Endothelial cell of umbilical vein (primary cell): ENCODE measurements at regions not wholly inside any gene's neighbourhood (a gene's known extent, or its start where the extent isn't known, plus 50 kb on each side); places are given as distances from the start of the nearest gene placed in this dataset.

ENCODE experiments used
- BruUV-seq: library from RNA; stranded (reverse); fragments of 400-500 nt; replicated peaks from 2 replicates; lab custom pipeline; 2021; lab: Mats Ljungman, UMichigan
- CTCF ChIA-PET: fragments of 300-600, 350-600 bp; sonication (Branson Sonifier 250); formaldehyde crosslinking; loops from one replicate; lab custom pipeline; 2021; ENCODE audit warnings: antibody characterized with exemption, inconsistent platforms; lab: Charles Lee
- POLR2A ChIA-PET: fragments of 300-600, 350-600 bp; sonication (Branson Sonifier 250); formaldehyde crosslinking; loops from one replicate; lab custom pipeline; 2021; ENCODE audit warnings: antibody characterized with exemption, inconsistent platforms; lab: Charles Lee
- DNase-seq: peaks from one replicate; pipeline ENCODE4 v3.0.0-alpha.2; 2011; ENCODE audit warnings: low read depth, low spot score
- FAIRE-seq: peaks from 2 replicates; lab custom pipeline; 2011; peaks lifted over from hg19 to GRCh38; lab: Jason Lieb, UNC
- H2AFZ ChIP-seq: 2 replicates; pipeline ENCODE4 v1.6.0; 2012; ENCODE audit warnings: low read depth, low read length, control low read depth, inconsistent platforms
- H3K27ac ChIP-seq: 2 replicates; pipeline ENCODE4 v1.5.1; 2011; ENCODE audit warnings: low read depth, mild to moderate bottlenecking, control low read depth, low read length, moderate library complexity; ENCODE audit not compliant: insufficient read depth
- H3K27me3 ChIP-seq, 2 experiments: 2 replicates each; pipeline versions ENCODE4 v1.6.0 to v1.6.1; 2011; ENCODE audit warnings: low read length in 2 of 2, mixed read lengths in 1 of 2; ENCODE audit not compliant: control insufficient read depth in 2 of 2, insufficient read depth in 2 of 2
- H3K36me3 ChIP-seq, 2 experiments: 2 replicates in 1 of 2; 3 replicates in 1 of 2; pipeline ENCODE4 v1.5.1; 2011; ENCODE audit warnings: low read length in 2 of 2, mild to moderate bottlenecking in 1 of 2, moderate library complexity in 1 of 2; ENCODE audit not compliant: control insufficient read depth in 2 of 2, insufficient read depth in 2 of 2; ENCODE audit errors: extremely low read depth in 1 of 2
- H3K4me1 ChIP-seq: 3 replicates; pipeline ENCODE4 v1.5.1; 2011; ENCODE audit warnings: mild to moderate bottlenecking, low read length; ENCODE audit not compliant: control insufficient read depth, insufficient read depth; ENCODE audit errors: extremely low read depth
- H3K4me2 ChIP-seq: 2 replicates; pipeline ENCODE4 v1.6.1; 2011; ENCODE audit warnings: low read length, control low read depth, mixed read lengths; ENCODE audit not compliant: insufficient read depth
- H3K4me3 ChIP-seq, 3 experiments: fragments of 200-600 bp in 1 of 3; sonication (generic), shearing (Covaris generic) in 1 of 3; replicated peaks in 1 of 3; 2 replicates each; pipeline ENCODE4 v1.5.1; 2011 to 2016; ENCODE audit warnings: control low read depth in 3 of 3, low read length in 3 of 3, mild to moderate bottlenecking in 2 of 3, inconsistent platforms in 1 of 3, low read depth in 1 of 3, moderate library complexity in 1 of 3; ENCODE audit not compliant: insufficient read depth in 1 of 3
- H3K79me2 ChIP-seq: 2 replicates; pipeline ENCODE4 v1.6.0; 2012; ENCODE audit warnings: low read length, inconsistent platforms; ENCODE audit not compliant: control insufficient read depth, insufficient read depth
- H3K9ac ChIP-seq: replicated peaks from 2 replicates; pipeline ENCODE3; 2011; ENCODE audit warnings: low read length, control low read depth; ENCODE audit not compliant: insufficient read depth; ENCODE audit errors: extremely low read depth
- H3K9me1 ChIP-seq: replicated peaks from 3 replicates; pipeline ENCODE4 v1.6.0; 2011; ENCODE audit warnings: mild to moderate bottlenecking, low read length; ENCODE audit not compliant: control insufficient read depth, insufficient read depth; ENCODE audit errors: extremely low read depth
- H3K9me3 ChIP-seq: replicated peaks from 2 replicates; pipeline ENCODE4 v1.5.1; 2012; ENCODE audit warnings: low read length, inconsistent platforms; ENCODE audit not compliant: control insufficient read depth, insufficient read depth
- H4K20me1 ChIP-seq: replicated peaks from 2 replicates; pipeline ENCODE3; 2011; ENCODE audit warnings: mild to moderate bottlenecking, low read length; ENCODE audit not compliant: control insufficient read depth, insufficient read depth; ENCODE audit errors: extremely low read depth
- EZH2 ChIP-seq: IDR thresholded peaks from 2 replicates; pipeline ENCODE4 v1.6.1; 2012; ENCODE audit warnings: borderline replicate concordance, low read depth, mild to moderate bottlenecking, moderate library complexity, low read length, inconsistent platforms; ENCODE audit not compliant: severe bottlenecking
- GATA2 ChIP-seq: IDR thresholded peaks from 2 replicates; pipeline ENCODE4 v1.7.0; 2011; ENCODE audit warnings: low read depth, mild to moderate bottlenecking, moderate library complexity, mixed read lengths, low read length; ENCODE audit not compliant: insufficient read length, insufficient read depth
- JUN ChIP-seq: IDR thresholded peaks from 2 replicates; pipeline ENCODE4 v1.6.1; 2011; ENCODE audit warnings: borderline replicate concordance, low read depth; ENCODE audit not compliant: insufficient read length, insufficient read depth
- MAX ChIP-seq: IDR thresholded peaks from 2 replicates; pipeline ENCODE4 v1.6.1; 2011; ENCODE audit not compliant: insufficient read depth, insufficient read length
- MYC ChIP-seq: IDR thresholded peaks from one replicate; pipeline ENCODE4 v1.6.1; 2011; ENCODE audit warnings: mild to moderate bottlenecking, low read depth, low read length
- POLR2A ChIP-seq: IDR thresholded peaks from 2 replicates; pipeline ENCODE4 v1.6.1; 2012; ENCODE audit warnings: low read depth, mild to moderate bottlenecking, control low read depth, low read length
- POLR2AphosphoS5 ChIP-seq: IDR thresholded peaks from 2 replicates; pipeline ENCODE4 v1.6.1; 2012; ENCODE audit warnings: low read depth, mild to moderate bottlenecking, control low read depth, low read length, moderate library complexity; ENCODE audit not compliant: insufficient read depth
- dilution Hi-C: fragments of 300-500 bp; cut with MboI; formaldehyde crosslinking; loops from one replicate; pipeline ENCODE4 v1.15.0; 2019; ENCODE audit warnings: low sequenced_read_pairs; ENCODE audit not compliant: extremely low pct_ligation_motif_present
- intact Hi-C: fragments of 100-400 bp; cut with micrococcal nuclease; formaldehyde crosslinking; loops from one replicate; pipeline ENCODE4 v1.10.0; 2022

- Histone ChIP-seq H3K9ac (no peak overlapping the region), H3K9me3 (no peaks in the 10 kb centered on the region), H3K79me2 (no peaks in the 10 kb centered on the region), H2AFZ (no peak overlapping the region), H4K20me1 (no peaks in the 10 kb centered on the region), H3K36me3 (no peaks in the 10 kb centered on the region), H3K27me3 (no peaks in the 10 kb centered on the region), H3K4me3 (no peak overlapping the region), H3K9me1 (no peaks in the 10 kb centered on the region), H3K4me2 (no peak overlapping the region), H3K4me1 (no peaks in the 10 kb centered on the region), H3K27ac (no peak overlapping the region)
- intact Hi-C loops, result no loop called here
- dilution Hi-C loops, result no loop called here
- CTCF ChIA-PET, result interaction anchor here (1.1 kb wide), 1 partner anchor 9 kb away, joined by 3 read pairs; no protein-coding TSS in a partner anchor
- no TSS peak for BruUV-seq
- POLR2A ChIA-PET, result no interaction called here
- DNase-seq (no peak), FAIRE-seq (no peak)
- no peak for TF ChIP-seq POLR2AphosphoS5
- no peak for TF ChIP-seq POLR2A
- TF ChIP-seq JUN, result no peak
- TF ChIP-seq MAX, result no peak
- TF ChIP-seq MYC, result no peak
- no peak for TF ChIP-seq GATA2
These were observed 536.0 kb downstream of the KLF12 start for GRCh38 chr13:73598020-73598712.

- no peaks in the 10 kb centered on the region for H3K27me3 ChIP-seq
- no peaks in the 10 kb centered on the region for H3K79me2 ChIP-seq
- H4K20me1 ChIP-seq, result no peaks in the 10 kb centered on the region
- no peaks in the 10 kb centered on the region for H3K4me1 ChIP-seq
- no peak overlapping the region for H3K4me2 ChIP-seq
- intact Hi-C loops, result no loop called here
- no peak overlapping the region for H3K4me3 ChIP-seq
- DNase-seq (no peak), FAIRE-seq (no peak)
- no peak overlapping the region for H3K9ac ChIP-seq
- TF ChIP-seq EZH2, result no peak
- TF ChIP-seq MYC, result no peak
- H3K36me3 ChIP-seq, result no peaks in the 10 kb centered on the region
- H3K9me3 ChIP-seq, result no peaks in the 10 kb centered on the region
- no peak overlapping the region for H3K27ac ChIP-seq
- dilution Hi-C loops, result no loop called here
- CTCF ChIA-PET, result no interaction called here
- no peak overlapping the region for H2AFZ ChIP-seq
- BruUV-seq, result no TSS peak
- POLR2A ChIA-PET, result no interaction called here
- H3K9me1 ChIP-seq, result no peaks in the 10 kb centered on the region
These were observed 537.6 kb downstream of the KLF5 start for GRCh38 chr13:73596382-73596781.
